NCI-H82 treated with DMSO at 0.1 percent for 48 hours (cell line): ENCODE measurements at regions not wholly inside any gene's neighbourhood (a gene's known extent, or its start where the extent isn't known, plus 50 kb on each side); places are given as distances from the start of the nearest gene placed in this dataset.
"Not testable (repeated sequence)": the region's sequence is repeated elsewhere in the genome, so short reads cannot be mapped to it uniquely, and the experiment has no call there.

Experiments used
- DNase-seq: peaks from one replicate; lab custom pipeline; 2025; ENCODE audit not compliant: unreplicated experiment; lab: John Stamatoyannopoulos, UW

DNA sequence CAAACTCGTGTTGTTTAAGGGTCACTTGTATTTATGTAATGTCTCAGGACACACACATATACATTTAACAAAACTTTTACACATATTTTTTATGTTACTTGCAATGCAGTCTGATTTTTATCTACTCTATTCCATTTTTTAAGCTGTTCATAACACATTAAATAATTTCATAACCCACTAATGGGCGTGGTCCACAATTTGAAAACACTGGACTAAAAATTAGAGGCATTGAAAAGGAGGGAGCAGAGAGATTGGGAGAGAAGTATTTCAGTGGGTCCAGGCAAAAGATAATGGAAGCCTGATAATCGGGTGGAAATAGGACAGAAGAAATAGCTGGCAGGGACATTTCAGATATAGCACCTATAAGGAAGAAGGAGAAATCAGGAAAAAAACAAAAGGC, 597.3 kb upstream of the CLINT1 start:
- no peak for DNase-seq

DNA sequence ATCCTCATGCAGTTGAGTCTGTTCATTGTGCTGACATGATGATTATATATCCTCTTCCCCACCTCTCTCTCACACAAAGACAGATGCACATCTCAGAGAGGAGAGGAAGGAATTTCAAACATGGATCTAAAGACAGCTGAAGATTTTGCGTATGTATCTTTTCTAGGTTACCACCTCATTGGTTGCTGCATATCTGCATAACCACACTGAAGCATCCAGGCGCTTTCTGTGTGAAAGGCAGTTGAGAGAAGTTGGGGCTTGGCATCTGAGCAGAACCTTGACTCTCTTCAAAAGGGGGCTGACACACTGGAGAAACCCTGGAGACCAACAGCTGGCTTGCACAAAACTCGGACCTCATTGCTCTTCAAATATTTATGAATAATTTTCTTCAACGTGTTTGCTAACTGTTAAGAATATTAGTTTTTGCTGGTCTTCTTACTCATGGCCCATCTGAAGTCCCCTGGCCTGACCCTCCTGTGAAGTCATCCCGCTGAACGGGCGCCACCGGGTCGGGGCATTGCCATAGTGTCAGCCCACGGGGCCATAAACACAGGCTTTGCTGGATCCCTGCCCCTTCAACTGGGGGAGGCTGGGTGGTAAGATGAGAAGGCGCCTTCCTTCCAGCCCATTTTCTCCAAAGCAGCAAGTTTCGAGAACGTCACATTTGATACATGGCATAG, 593.2 kb upstream of the CLINT1 start:
- no peak for DNase-seq

DNA sequence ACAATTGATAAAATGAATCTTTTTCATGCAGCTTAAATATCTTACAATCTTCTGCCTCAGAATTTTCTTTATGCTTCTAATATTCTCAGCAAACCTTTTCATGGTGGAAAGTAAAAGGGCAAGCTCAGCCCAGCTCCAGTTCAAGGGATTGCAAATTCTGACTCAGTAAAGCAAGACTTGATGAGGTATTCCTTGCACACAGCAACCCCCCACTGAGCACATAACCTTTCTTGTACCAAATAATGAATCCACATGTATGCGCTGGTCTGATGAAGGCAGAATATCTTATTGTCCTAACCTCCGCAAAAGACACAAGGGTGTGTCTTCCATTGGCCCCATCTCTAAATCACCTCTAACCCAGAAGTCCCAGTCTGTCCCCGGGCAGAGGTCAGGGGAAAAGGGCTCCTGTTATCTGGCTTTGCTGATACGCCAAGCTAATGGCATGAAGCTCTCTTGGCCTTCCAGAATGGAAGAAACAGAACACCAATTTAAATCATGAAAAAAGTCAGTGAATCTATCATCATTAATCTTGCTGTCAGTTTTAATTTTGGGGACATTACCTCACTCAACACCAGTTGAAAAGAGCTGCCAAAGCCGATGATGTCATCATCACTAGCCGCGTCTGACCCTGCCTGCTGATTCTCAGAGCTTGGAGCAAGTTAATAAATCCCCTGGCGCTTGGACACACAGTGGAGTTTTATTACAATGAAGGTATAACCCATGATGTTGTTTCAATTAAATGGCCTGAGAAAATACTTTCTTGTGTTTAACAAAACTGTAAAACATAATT, 592.5 kb upstream of the CLINT1 start:
- no peak for DNase-seq

- DNase-seq: no peak
Measured at GRCh38 chr5:158450751-158451171, 591.8 kb upstream of the CLINT1 start.

DNA sequence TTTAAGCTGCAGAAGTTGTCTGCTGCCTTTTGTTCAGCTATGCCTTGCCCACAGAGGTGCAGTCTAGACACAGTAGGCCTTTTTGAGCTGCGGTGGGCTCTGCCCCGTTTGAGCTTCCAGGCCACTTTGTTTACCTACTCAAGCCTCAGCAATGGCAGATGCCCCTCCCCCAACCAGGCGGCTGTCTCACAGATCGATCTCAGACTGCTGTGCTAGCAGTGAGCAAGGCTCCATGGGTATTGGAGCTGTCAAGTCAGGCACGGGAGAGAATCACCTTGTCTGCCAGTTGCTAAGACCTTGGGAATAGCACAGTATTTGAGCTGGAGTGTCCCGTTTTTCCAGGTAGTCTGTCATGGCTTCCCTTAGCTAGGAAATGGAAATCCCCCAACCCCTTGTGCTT, 587.8 kb upstream of the CLINT1 start:
- not testable (repeated sequence) for DNase-seq

- not testable (repeated sequence) for DNase-seq
Measured at GRCh38 chr5:158439204-158439603, 580.3 kb upstream of the CLINT1 start.

- DNase-seq: no peak
Measured at GRCh38 chr5:158436271-158437065, 577.5 kb upstream of the CLINT1 start.

- DNase-seq: no peak
Measured at GRCh38 chr5:158435161-158435616, 576.2 kb upstream of the CLINT1 start.

DNA sequence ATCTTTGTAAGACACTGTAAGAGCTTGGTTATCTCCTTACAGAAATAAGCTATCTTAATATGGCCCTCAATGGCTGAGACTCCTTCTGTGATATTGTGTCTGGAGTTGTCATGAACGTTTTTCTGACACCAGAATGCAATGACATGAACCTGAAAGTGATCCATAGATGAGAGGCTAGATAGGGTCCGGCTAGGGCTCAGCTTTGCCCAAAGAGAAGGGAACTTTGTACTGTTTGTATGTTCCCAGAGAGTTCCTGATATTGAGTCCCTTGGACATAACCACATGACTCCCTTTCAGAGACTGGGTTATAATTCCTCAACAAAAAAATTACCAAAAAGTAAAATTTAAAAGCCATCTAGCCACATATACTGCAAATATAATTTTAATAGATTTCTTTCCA, 575.8 kb upstream of the CLINT1 start:
- no peak for DNase-seq

DNA sequence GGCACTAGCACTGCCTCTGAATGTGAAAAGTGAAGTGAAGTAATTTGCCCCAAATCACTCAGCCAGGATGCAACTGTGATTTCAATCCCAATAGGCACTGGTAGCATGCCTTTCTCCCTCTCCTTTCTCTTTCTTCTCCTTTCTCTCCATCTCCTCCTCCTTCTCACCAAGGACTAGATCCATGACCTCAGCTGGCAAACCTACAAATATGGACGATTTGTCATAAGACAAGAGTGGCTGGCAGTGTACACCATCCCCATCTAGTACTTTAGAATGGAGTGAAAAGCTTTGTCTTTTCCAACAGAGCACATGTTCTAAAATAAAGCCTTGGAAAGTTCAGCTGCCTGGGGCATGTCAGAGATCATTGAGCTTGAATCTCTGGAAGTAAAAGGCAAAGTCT, 574.7 kb upstream of the CLINT1 start:
- DNase-seq: no peak

DNA sequence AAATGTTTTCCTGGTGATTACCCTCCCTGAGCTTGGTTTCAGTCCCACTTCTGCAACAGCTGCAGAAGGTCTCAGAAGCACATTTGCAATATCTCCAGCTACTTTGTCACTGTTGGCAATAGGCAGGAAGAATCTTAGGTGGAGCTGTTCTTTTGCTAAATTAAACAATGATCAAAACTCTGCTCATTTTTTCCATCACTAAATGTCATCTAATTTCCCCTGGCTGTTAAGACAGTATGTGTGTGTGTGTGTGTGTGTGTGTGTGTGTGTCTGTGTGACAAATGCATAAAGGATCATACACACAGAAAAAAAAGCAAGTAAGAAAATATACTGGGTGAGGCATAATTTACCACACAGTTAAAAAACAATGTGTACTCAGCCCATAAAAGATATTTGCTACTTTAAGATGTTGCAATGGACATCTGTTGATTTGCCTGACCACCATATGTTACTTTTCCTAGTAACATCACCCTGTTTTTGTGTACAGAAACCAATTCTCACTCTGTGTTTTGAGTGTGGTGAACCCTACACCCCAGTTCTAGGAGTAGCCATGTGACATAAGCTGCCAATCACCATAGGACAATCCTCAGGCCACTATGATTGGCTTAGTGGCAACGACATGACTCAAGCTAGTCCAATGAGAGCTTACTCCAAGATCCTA, 572.6 kb upstream of the CLINT1 start:
- no peak for DNase-seq

DNA sequence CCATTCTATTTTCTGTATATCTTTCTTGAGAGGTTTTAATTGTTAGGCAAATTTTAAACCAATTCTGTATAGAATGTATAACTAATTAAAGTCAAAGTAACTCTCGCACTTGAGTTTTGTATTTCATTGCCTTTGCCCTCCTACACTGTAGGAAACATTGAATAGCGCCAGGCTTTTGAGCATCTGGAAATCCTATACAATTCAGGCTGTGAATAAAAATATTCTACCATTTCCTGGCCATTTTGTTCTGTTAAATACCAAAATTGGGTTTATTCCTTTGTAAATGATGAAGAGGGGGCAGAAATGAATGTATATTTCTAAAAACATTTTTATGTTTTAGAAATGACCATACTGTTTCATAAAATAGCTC, 571.8 kb upstream of the CLINT1 start:
- no peak for DNase-seq

- DNase-seq: no peak
Measured at GRCh38 chr5:158430166-158430797, 571.3 kb upstream of the CLINT1 start.

DNA sequence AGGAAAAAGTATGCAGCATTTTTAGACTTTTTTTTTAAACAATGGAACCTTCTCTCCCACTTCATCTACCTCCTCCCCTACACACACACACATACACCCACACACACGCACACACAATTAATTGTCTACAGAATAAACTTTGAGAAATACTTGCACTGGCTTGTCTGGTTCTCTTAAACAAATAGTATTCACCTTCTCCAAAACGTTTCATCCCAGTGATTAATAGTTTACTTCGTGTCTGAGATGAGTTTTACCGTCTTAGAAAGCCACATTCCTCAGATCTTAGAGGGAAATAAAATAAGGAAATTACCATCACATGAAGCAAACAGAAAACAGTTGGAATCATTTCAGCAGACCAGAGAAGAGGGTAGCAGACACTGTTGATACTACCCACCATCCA, 570.6 kb upstream of the CLINT1 start:
- DNase-seq: no peak

- no peak for DNase-seq
Measured at GRCh38 chr5:158423623-158424200, 564.8 kb upstream of the CLINT1 start.

DNA sequence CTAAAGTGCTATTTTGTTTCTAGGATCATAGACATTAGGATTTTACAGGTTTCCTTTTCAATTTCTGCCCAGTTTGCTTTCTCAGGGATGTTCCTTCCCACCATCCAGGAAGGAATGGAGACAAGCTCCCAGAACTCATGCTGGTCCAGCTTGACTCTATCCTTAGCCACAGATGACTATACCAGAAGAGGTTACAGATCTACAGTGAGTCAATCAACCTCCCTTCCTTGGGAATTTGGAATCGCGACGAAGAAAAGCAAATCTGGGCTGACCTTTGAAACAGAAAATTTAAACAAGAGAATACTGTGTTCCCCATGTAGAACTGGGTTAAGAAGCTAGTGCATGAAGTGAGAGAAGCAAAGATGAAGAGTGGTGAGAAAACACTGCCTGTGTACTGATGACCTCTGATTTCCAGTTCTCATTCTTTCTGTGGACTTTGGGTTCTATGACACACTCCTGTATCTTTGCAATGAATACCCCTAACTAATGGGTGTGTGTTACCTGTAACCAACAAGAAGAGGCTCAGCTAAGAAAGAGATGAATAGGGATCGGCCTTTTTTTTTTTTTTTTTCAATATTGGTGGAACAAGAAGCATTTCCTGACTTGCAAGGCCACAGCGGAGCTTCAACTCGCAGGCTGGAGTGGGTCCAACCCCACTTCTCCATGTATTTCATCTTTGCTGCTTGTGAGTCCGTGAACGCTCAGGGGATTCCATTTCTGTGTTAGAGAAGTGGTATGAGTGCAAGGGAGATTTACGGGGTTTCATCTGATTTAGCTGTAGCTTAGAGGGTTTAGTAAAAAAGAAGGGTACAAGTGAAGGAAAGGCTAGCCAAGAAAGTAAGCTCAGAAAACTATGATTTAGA, 563.9 kb upstream of the CLINT1 start:
- DNase-seq: no peak

GRCh38 chr5:158421319-158421718, 562.4 kb upstream of the CLINT1 start:
- no peak for DNase-seq

DNA sequence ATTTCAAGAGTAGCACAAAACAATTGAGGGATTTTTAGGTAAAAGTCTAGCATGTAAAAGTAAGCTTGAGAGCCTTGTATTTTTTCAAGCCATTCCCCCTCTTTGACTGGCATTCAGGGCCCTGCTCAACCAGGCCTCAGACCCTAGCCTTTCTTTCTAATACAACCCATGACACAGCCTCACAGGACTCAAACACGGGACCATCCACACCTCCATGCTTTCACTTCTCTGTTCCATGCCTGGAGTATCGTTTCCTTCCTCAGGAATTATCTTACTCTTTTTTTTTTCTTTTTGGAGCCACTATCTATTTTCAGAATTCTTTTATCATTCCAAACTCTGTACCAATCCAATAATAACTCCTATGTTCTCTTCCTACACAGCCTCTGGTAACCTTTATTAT, 560.2 kb upstream of the CLINT1 start:
- no peak for DNase-seq

- DNase-seq: no peak
Measured at GRCh38 chr5:158414780-158415179, 555.8 kb upstream of the CLINT1 start.
